ELF-1 (cell line): ENCODE measurements at regions not wholly inside any gene's neighbourhood (a gene's known extent, or its start where the extent isn't known, plus 50 kb on each side); places are given as distances from the start of the nearest gene placed in this dataset.
"Not testable (repeated sequence)": the region's sequence is repeated elsewhere in the genome, so short reads cannot be mapped to it uniquely, and the experiment has no call there.

ENCODE experiments used
- DNase-seq: peaks from one replicate; pipeline ENCODE4 v3.0.0-alpha.2; 2016; ENCODE audit warnings: low read depth, low spot score

DNA sequence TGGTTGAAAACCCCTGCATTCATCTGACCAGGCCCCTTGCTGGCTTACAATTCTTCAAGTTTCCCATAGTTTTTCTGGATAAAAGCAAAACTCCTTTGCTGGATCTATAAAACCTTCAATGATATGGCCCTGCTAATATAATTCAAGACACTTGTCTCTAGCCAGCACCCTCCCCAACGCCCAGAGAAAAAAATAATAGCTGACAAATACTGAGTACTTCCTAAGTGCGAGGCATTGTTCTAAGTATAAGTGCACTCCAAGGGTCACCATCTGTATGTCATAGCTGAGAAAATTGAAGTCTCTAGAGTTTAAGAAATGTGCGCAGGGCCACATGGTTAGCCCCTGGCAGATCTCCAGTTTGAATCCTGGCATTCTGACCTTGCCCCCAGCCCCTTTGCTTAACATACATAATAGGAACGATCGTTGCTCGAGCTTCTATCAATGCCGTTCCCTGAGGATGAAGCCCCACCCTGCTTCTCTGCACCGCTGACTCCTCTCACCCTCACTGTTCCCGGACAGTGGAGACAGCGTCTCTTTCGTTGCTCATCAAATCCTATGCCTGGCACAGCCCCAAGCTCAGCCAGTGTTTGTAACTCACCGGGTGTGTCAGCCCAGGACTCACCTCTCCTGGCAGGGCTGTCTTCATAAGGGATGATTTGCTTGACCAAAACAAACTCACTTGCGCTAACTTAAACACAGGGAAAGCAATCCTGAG lies 377.1 kb upstream of the PROK2 start:
- DNase-seq = no peak

DNA sequence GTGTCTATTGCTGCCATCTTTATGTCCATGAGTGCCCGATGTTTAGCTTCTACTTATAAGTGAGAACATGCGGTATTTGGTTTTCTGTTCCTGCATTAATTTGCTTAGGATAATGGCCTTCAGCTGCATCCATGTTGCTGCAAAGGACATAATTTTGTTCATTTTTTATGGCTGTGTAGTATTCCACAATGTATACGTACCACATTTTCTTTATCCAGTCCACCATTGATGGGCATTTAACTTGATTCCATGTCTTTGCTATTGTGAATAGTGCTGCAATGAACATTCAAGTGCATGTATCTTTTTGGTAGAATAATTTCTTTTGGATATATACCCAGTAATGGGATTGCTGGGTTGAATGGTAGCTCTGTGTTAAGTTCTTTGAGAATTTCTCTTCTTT lies 376.3 kb upstream of the PROK2 start:
- not testable (repeated sequence) for DNase-seq

DNA sequence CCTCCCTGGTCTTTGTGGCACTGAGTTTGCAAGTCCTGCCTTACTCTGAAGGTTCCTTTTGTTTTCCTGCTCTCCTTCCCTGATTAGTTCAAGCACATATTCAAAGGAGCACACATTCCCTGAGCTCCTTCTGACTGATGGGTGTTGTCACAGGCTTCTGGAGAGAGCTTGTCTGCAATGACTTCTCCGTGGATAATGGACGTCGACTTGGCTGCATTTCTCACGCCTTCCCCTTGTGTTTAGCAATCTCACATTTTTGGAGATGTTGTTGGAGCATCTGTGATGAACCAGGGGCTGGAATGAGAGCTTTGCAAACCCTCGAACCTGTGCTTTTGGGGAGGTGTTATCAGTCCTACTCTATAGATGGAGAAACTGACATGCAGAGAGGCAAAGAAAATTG lies 375.4 kb upstream of the PROK2 start:
- DNase-seq = peak; percentile 24

DNA sequence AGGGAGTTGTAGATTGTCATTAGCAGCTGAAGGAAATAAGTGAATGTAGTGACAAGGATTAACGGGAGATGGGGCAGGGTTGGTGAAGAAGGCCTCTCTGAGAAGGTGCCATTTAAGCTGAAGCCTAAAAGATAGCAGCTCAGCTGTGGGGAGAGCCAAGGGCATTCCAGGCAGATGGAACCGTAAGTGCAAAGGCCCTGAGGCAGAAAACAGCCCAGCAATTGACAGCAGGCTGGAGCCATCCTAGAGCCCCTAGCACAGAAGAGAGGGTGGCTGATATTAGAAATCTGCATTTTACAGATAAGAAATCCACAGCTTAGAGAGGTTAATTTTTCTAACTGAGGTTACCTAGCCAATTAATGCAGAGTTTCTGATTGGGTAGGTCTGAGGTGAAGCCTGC lies 374.5 kb upstream of the PROK2 start:
- DNase-seq = no peak

DNA sequence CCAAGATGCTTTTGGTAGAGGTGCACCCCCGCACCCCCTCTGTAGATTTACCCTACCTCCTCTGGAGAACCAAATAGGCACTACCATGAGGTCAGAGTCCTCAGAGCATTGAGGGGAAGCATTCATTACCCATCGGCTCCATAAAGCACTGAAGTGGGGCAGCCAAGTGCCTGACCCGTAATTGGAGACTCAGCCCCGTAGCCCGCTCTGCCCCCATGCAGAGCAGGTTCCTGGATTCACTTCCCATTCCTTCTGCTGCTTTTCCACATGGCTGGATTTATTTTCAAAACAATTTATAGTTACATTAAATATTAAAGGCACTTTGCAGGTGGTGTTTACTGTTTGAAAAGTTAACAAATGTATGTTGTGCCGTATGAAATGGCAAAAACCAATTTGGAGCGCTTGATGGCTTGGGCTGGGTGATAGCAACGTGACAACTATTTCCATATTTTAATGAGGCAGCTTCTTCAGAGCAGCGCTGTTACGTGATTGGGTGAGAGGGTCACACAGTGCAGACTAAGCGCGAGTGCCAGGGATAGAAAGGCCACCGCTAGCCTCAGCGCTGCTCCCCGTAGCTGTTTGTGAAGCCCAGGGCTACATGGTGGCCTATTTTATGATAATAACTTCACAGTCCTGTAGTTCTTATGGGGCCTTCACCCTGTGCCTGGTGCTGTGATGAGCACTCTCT lies 373.8 kb upstream of the PROK2 start:
- no peak for DNase-seq

DNA sequence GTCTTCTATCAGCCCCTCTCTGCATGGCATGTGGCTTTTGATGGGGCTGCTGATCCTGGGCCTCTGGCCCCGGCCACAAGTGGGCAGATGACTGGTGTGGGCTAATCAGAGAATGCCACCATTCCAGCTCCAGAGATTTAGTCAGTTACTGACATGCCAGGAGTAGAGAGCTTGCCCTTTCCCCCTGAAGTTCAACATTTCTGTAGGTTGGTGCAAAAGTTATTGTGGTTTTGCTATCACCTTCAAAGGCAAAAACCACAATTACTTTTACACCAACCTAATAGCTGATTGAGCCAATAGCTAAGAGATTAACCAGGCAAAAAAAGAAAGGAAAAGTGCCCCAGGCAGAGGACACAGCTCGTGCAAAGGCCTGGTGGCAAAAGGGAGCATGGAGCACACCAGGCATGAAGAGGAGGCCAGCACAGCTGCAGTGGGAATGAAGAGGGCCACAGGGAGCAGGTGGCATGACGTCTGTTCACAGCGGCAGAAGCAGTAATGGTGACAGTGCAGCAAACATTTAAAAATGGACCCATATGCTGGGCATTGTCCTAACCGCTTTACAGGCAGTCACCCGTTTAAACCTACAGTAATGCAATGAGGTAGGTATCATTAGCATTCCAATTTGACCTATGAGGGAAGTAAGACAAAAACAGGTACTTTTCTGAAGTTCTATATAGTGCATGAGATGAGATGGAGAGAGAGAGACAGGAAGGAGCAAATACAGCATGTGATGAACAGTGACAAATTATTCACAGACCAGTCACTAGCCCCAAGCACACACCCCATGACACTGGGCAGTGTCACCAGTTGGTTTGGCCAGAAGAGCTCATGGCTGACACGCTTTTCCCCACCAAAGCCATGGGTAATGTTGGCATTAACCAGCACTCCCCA lies 373.0 kb upstream of the PROK2 start:
- DNase-seq = no peak

DNA sequence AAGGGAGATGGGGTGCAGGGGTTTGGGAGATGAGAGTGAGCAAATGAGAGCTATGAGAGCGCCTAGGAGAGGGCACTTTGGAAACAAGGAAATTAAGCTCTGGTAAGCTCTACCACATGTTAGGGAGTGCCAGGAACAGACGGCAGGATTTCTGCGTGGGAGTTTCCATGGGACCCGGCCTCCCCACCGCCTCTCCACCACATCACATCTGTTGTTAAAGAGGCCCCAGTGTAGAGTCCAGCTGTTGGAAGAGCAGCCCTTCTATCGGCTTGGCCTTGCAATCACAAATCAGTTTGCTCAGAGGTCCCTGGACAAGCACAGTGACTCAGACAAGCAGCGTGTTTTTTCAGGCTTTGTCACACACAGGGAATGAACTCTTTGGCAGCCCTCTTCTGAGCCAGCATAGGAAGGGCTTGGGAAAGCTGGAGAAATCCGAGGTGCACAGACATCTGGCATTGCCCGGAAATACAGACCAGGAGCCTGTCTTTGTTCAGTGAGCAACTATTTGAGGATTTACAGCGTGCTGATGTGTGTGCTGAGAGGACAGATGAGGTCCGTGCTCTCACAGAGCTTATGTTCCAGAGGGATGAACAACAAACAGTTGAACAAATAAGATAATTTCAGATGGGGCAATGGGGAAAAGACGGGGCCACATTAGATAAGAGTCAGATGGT lies 370.6 kb upstream of the PROK2 start:
- peak; percentile 58 for DNase-seq

DNA sequence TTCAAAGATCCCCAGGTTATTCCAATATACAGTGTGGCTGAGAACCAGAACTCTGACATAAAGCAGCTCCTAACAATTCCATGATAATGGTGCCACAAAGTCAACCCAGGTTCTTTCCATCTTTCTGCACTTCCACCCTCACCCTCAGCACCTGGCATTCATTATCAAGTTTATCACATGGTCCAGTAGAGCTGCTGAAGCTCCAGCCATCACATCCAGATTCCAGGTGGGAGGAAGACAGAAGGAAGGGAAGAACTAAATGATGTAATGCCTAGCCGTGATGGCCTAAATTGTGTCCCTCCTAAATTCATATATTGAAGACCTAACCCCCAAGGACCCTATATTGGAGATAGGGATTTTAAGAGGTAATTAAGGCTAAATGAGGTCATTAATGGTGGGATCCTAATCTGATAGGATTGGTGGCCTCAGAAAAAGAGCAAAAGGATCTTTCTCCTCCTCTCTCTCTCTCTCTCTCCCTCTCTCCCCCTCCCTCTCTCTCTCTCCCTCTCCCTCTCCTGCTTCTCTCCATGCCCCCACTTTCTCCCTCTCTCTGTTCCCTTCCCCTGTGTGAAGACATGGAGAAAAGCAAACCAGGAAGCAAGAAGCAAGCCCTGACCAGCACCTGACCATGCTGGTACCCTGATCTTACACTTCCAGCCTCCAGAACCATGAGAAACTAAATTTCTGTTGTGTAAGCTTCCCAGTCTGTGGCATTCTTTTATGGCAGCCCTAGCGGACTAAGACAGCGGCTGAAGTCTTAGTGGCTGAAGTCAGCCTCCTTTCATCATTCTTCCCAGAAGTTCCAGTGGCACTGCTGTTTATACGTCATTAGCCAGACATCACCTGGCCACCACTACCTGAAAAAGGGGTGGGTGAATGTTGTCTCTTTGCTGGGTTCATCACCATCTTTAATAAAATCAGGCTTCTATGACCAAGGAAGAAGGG lies 369.7 kb upstream of the PROK2 start:
- DNase-seq = no peak

DNA sequence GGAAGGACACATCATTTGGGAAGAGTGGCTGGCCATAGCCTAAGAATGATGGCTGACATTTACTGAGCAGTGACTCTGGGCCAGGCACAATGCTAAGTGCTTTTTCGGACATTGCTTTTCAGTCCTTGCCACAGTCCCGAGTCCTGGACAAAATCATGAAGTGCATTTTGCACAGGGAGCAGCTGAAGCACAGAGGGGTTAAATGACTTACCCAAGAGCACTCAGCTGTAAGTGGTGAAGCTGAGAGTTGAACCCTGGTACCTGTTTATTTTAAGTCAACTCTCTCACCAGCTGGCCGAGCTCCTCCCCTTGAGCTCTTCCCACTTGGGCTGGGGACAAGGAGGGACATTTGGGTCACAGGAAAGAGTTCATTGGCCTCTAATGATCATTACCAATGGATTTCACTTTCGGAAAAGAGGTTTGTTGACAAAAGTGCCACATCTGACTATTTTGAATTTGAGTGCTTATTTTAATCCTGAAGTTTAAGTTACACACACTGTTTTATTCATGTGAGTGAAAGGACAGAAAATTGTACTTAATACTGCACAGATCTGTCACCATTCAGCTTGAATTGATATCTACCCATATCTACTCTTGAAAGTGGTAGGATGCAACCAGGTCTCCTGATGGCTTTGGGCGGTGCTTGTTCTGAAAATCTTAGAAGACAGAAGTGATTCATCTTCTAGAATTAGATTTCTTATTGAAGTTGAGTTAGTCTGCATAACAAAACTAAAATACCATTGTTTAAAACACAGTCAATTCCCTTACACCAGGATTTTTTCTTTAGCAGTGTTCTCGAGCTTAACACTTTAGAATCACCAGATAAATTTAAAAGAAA lies 368.7 kb upstream of the PROK2 start:
- no peak for DNase-seq

- DNase-seq = no peak
Measured at GRCh38 chr3:72152551-72153476, 367.9 kb upstream of the PROK2 start.

DNA sequence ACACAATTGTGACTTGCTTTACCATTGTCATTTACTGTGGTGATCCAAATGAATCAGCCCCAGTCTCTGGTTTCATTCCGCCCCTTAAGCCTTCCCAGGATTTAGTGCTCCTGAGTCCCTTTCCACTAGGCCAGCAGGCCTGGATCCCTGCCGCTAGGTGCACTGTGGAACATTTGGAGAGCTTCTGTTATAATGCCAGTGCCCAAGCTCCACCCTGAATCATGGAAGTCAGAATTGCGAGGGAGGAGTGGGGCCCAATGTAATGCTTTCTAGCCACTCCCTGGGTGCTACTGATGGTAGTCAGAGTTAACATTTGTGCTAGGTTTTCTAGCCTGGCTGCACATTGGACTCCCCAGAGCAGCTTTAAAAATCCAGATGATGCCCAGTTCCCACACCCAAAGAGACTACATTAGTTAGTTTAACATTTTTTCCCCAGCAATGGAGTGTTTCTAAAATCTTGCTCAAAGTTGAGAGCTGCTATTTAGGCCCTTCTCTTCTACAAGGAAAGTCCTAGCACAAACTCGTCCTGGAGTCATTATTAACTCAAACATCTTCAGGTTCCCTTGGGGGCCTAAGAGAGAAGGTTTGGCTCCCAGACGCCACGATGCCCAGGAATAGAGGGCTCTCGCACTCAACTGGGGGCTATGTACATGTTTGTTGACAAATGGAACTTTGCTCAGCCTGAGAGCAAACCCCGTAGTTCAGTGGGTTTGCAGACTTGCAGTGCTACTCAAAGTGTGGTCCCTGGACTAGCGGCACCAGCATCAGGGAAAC lies 366.7 kb upstream of the PROK2 start:
- no peak for DNase-seq

GRCh38 chr3:72150634-72151412 lies 365.9 kb upstream of the PROK2 start:
- DNase-seq = no peak

- DNase-seq = no peak
Measured at GRCh38 chr3:72149645-72150300, 364.8 kb upstream of the PROK2 start.

- no peak for DNase-seq
Measured at GRCh38 chr3:72147600-72147999, 362.7 kb upstream of the PROK2 start.

DNA sequence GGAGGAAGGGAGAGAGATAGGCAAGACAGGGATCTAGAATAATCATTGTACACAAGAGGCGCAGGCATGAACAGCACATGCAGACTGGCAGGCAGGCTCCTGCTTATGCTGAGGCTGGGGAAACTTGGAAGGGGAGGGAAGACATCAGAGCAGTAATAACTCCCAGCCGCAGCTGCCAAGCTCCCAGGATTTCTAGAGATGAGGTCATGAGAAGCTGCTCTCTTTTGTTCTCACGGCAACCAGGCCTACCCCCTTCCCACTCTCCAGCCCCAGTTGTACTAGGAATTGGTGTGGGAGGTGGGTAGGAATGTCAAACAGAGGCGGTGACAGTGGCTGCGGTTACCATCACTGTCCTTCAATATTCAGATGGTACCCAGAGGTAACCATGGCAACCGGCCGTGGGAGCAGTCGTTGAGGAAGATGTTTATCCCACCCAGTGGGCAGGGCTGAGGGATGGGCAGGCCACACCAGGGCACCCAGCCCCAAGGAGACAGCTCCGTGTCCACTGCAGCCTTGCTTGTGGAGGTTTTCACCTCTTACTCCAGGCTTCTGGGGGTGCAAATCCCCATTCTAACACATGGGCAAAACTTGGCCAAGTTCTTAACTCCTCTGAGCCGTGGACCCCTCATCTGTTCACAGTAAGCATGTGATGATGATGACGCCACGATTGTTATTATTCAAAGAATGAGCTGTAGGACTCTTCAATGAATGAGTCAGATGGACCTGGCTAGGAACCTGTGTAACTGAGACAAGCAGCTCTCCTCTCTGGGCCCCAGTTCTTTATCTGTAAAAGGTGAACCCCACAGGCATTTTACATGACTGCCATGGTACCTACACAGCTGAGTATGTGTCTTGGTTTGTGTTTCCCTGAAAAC lies 360.8 kb upstream of the PROK2 start:
- peak; percentile 51 for DNase-seq
